Gastrocnemius medialis (tissue), 4 donors: ENCODE measurements at regions not wholly inside any gene's neighbourhood (a gene's known extent, or its start where the extent isn't known, plus 50 kb on each side); places are given as distances from the start of the nearest gene placed in this dataset.

Experiments used
- CTCF ChIP-seq, 5 experiments: fragments of 450-650 bp in 3 of 5; fragments of 200-600 bp in 2 of 5; sonication (generic) in 2 of 5; IDR thresholded peaks in 4 of 5; conservative IDR thresholded peaks in 1 of 5; 1 replicate in 4 of 5; 2 replicates in 1 of 5; pipeline ENCODE4 v1.5.1; 2016 to 2019; ENCODE audit warnings: antibody characterized with exemption in 5 of 5, mild to moderate bottlenecking in 3 of 5, moderate library complexity in 3 of 5
- POLR2A ChIP-seq, 2 donors: fragments of 450-650 bp; IDR thresholded peaks; one replicate each; pipeline ENCODE4 v1.6.1; 2017; ENCODE audit warnings: antibody characterized with exemption in 2 of 2, mild to moderate bottlenecking in 2 of 2, moderate library complexity in 2 of 2

GRCh38 chr7:148492157-148492860 is 98.3 kb upstream of the C7orf33 start:
- TF ChIP-seq CTCF (IDR thresholded peaks at IDR 0.05 in 4 of 5, conservative IDR thresholded peaks at IDR 0.05 in 1 of 5), result no peak
- no peak for TF ChIP-seq POLR2A (IDR thresholded peaks at IDR 0.05)
